Astrocyte of the hippocampus (primary cell): ENCODE measurements at regions not wholly inside any gene's neighbourhood (a gene's known extent, or its start where the extent isn't known, plus 50 kb on each side); places are given as distances from the start of the nearest gene placed in this dataset.
"Not testable (repeated sequence)": the region's sequence is repeated elsewhere in the genome, so short reads cannot be mapped to it uniquely, and the experiment has no call there.

Source experiments
- DNase-seq: peaks from one replicate; pipeline ENCODE4 v3.0.0; 2011; ENCODE audit warnings: low read depth, low spot score

DNA sequence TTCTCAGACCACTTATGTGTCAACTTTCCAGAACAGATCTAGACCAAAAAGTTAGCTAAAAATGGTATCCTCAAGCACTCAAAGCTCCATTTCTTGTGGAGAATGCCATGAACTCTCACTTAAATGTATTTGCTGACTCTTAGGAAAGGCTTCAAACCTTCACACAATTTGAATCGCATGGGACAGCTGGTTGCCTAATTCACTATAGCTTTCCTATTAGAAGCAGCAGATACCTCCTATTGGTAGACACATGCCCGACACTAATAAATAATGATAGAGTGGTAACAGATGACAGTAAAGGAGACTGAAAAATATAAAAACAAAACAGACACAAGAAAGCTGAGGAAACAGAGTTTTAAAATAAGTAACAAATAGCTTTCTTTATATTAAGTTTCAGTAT lies 818.5 kb downstream of the XPNPEP1 start:
- DNase-seq: no peak

DNA sequence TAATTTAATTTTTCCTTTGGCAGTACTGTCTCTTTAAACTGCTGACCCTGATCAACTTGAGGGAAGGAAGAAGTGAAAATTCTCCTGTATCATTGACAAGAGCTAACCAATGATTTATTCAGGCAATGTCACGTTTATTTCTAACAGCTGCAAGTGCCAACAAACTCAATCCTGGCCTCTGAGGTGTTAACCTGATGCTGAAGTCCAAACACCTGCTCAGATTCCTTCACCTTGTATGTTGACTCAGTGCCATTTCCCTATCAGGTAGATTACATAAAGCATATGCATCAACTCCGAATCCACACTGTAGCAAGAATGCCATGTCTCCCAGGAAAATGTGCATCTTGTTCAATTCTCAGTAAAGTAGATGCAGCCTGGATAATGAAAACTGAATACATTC lies 820.0 kb downstream of the XPNPEP1 start:
- DNase-seq: no peak

DNA sequence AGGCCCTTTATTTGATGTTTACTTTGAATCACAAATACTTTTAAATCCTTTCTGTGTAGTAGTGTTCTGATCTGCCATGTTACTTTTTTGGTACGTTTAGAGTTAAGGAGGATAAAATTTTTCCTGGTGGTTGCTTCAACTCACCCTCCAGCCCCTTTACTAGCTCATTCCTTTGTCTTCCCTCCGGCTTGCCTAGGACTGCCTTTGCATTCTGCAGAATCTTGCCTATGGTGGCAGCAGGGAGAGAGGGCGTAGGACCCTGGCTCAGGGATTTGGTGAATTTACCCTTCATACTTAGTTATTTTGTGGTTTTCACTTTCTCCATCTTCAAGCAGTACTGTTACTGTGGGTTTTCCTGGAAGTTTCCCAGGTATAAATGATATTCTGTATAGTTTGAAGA lies 833.5 kb downstream of the XPNPEP1 start:
- no peak for DNase-seq

DNA sequence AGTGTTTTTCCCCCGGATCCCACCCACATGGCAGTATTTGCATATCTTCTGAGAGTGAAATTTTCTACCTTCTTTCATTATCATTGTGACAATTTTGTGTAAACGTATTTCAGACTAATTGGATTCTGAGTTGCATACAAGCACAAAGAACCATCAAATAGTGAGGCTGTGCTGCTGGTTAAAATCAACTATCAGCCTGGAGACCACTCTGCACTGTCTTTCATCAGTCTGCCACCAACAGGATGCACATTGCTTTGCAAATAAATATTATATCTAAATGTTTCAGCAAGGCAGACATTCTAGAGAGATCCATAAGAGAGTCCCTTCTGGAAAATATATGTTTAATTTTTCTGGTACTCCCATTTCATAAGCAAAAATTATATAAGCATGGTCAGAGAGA lies 851.8 kb downstream of the XPNPEP1 start:
- DNase-seq: no peak

DNA sequence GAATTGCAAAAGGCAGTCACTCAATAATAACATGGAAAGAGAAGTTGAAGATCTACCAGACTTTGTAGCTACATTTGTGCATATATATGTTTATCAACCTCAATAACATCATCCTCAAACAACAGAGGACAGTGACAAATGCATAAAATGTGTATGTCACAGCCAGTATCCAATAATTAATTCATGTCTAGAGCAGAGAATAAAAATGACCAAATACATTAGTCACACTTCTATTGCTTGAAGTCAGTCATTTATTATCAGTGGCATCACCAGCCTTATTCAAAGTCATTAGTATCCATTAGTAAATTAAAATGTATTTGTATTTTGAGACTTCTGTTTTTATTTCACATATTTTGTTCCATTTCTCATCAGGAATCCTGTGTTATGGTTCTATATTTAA lies 852.8 kb downstream of the XPNPEP1 start:
- no peak for DNase-seq

DNA sequence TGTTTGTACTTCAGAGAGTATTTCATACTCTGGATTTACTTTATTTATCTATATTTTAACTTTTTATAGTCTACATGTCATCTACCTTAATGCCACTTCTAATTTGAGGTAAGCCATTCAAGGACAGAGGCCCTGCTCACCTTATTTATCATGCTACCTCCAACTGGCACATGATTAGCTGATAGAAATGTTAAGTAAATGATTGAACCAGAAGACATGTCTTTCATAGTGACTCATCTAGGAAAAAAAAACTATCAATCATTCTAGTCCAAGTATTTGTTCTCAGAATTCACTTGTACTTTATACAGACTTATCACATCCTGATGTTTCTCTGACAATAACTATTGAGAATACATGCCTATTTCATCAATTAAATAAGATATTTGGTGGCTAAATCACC lies 856.3 kb downstream of the XPNPEP1 start:
- no peak for DNase-seq

DNA sequence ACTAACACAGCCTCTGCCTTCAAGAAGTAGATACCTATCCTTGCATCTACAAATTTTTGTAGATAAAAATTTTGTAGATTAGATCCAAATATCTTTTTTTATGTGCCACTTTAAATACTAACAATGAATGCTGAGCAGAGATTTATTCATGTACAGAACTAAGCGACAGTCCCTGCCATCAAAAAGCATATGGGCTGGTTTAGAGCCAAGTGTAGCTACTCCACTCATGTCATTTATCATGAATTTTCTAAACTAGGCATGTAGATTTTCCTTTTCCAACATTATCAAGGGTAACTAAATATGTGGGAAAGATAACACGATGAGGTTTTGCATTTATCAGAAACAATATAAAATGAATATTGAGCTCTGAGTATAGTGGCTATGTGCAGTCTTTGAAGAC lies 857.5 kb downstream of the XPNPEP1 start:
- DNase-seq: no peak

DNA sequence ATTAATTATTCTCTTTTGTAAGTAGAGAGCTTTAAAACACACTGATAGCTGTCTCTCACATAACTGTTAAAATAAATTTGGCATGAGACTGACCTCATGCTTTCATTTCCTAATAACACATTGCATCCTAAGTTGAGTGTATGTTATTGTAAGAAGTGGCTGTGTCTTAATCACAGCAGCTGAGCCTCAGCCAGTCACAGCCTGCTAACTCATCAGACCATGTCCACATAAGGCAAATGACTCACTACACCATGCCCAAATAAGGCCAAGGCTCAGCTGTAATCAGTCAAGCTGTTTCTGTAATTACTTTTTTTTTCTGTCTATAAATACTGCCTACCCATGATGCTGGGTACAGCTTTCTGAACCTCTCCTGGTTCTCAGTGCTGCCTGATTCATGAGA lies 860.9 kb downstream of the XPNPEP1 start:
- DNase-seq: peak; percentile 2

DNA sequence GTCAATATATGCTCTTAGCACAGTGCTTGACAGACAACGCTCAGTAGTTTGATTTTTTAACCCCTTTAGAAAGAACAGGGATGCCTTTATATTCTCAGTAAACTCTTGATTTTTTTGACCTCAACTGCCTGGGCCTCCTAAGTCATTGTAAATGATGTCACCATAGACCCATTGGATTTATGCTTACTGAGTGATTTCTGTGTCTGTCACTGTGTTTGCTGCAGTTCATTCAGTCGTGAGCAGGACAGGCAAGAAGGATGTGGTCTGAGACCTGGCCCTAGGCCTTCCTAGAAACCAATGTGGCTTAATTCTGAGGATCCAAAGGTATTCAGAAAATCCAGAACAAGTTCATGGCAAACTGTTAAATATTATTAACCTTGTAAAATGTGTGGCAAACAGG lies 868.1 kb downstream of the XPNPEP1 start:
- no peak for DNase-seq

DNA sequence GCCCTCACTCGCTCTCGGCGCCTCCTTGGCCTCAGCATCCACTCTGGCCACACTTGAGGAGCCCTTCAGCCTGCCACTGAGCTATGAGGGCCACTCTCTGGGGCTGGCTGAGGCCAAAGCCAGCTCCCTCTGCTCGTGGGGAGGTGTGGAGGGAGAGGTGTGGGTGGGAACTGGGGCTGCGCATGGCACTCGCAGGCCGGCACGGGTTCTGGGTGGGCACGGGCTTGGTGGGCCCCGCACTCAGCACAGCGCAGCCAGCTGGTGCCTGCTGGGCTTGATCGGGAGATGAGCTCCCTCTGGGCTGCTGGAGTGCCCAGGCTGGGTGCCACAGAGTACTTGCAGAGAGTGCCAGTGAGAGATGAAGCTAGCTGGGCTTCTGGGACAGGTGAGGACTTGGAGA lies 875.5 kb downstream of the XPNPEP1 start:
- no peak for DNase-seq

DNA sequence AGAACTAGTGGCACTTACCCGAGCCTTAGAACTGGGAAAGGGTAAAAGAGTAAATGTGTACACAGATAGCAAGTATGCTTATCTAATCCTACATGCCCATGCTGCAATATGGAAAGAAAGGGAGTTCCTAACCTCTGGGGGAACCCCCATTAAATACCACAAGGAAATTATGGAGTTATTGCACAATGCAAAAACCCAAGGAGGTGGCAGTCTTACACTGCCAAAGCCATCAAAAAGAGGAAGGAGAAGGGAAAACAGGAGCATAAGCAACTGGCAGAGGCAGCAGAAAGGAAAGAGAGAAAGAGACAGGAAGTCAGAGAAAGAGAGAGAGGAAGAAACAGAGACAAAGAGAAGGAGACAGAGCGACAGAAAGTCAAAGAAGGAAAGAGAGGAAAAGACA lies 876.9 kb downstream of the XPNPEP1 start:
- DNase-seq: not testable (repeated sequence)

DNA sequence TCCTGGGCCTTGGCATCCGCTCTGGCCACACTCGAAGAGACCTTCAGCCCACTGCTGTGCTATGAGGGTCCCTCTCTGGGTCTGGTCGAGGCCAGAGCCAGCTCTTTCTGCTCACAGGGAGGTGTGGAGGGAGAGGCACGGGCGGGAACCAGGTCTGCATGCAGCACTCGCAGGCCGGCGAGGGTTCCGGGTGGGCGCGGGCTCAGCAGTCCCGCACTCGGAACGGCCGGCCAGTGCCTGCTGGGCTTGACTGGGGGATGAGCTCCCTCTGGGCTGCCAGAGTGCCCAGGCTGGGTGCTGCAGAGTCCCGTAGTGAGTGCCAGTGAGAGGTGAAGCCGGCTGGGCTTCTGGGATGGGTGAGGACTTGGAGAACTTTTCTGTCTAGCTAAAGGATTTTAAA lies 882.7 kb downstream of the XPNPEP1 start:
- DNase-seq: no peak

DNA sequence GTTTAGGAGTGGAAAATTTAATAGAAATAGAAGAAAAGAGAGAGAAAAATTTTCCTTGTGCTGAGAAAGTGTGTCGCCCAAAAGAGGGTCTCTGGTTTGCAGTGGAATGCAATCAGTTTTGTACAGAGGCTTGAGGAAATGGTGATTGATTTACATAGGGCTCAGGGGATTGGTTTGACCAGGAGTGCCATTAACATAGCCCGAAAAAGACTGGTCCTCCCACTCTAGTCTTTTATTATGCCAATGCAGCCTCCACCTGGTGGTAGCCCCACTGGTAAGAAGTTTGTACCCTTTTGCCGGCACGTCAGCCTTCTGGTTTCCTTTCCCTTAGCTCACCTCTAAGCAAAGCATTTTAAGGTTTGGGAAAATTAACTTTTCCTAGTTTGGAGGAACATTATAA lies 885.3 kb downstream of the XPNPEP1 start:
- DNase-seq: no peak

DNA sequence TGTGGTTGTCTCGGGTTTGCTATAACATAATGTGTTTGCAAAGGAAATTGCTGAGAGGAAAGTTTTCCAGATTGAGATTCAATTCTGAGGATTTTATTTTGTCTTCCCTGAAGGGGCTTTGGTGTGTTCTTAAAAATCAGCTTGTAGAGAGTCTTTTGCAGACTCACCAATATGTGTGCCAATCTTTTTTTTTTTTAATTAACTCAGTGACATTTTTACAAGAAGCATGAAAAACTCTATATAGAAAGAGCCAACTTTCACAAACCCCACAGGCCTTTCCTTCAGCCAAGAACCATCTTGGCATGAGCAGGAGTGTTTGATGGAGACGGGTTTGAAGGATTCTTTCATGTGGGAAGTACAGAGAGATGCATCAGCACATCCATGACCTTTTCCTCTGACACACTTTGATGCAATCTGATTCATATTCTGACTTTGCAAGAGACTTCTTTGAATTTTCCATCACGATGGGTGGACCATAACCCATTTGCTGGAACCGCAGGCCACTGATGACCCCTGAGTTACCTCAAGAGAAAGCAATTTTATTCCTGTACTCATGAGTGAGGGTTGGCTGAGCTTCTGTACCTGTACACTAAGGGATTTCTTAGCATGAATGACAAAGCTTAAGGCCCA lies 892.6 kb downstream of the XPNPEP1 start:
- DNase-seq: no peak

DNA sequence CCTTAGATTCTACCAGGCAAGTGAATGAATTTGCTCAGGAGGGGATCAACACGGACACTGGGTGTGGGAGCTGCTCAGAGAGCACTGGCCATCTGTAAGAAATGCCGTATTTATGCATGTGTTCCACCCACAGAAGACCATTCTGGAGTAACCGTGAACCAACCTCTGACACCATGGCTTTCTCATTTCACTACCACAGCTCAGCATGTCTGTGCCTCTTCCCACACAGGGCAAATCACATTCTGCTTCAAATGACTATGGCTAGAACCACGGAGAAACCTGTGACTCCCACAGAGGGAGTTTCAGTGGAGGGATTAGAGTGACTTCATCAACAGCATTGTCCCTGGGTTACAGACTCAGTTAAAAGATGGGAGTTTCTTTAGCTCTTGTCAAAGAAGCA lies 893.4 kb downstream of the XPNPEP1 start:
- no peak for DNase-seq

DNA sequence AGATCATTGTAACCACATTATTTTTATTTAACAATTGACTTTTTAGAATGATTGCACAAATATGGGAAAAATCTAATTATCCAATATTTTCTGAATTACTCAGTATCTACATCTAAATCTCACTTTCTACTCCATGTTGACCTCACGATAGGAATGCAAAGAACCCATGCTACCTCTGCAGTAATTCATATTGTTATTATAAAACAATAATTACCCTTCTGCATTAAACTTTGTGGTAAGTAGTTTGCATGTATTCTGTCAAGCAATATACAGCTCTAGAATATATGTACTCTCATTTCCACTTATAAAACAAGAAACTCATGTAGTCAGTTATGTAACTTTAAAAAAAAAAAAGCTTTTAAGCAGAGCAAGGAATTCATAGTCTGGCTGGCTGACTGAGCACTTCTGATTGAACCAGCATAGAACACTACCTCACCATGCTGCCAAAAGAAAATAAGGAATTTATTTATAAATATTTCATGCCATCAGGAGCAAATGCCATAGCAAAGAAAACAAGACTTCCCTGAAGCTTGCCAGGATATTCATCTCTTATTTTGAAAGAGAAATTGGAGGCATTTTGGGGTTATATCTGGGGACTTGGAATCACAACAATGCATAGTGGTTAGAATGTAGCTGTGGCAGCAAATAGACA lies 895.7 kb downstream of the XPNPEP1 start:
- peak; percentile 0 for DNase-seq

DNA sequence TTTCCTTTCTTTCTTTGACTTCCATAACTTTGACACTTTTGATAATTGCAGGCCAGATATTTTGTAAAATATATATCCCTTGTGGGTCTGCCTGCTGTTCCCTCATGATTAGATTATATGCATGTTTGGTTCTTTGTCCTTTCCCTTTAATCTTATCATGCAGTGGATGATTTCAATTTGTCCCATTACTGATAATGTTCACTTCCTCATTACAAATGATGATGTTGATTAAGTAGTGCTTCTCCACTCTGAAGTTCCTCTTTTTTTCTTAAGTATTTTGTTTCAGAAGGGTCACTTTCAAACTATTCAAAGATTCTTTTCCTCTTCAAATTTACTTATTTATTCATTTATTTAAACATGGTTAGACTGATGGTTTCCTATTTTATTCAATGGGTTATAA lies 898.1 kb downstream of the XPNPEP1 start:
- DNase-seq: no peak

DNA sequence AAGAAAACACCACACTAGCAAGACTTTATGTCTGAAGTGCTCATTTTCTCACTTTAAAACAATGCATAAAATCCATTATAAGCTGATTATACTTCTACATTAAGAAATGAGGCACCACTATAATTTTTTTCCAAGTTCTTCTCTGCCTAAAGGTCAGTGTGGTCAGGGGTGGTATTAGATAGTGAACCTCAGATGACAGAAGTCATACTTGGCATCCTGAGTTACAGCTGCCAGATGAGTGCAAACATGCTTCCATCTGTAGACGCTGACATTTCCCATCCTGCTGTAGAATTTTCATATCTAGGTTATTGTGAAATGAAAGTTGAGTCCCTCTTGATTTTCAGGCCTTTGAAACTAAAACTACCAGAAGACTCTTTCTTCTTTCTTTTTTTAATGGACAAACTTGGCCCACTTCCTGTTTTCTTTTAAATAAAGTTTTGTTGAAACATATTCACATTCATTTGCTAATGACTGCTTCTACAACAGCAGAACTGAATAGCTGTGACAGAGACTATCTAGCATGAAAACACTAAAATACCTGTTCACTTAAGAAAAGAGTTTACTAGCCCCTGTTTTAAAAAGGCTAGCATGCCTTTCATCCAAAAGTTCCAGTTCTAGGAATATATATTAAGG lies 900.8 kb downstream of the XPNPEP1 start:
- no peak for DNase-seq

DNA sequence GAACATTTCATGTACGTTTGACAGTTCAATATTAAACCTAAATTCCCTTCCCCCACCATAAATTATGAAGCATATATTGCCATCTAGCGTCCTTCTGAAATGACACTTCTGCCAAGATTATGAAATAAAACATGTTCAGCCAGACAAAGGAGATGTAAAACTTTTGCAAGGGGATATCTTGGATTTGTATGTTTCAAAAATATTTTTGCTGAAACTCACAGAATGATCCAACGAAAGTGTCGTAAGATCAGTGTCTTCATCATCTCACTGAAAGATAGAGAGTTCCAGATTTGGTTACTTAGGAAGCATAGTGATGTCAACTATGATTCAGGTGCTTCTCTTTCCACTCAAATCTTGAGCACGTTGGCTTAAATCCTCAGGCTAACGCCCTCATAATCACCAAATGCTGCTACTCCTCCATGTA lies 904.3 kb downstream of the XPNPEP1 start:
- no peak for DNase-seq

DNA sequence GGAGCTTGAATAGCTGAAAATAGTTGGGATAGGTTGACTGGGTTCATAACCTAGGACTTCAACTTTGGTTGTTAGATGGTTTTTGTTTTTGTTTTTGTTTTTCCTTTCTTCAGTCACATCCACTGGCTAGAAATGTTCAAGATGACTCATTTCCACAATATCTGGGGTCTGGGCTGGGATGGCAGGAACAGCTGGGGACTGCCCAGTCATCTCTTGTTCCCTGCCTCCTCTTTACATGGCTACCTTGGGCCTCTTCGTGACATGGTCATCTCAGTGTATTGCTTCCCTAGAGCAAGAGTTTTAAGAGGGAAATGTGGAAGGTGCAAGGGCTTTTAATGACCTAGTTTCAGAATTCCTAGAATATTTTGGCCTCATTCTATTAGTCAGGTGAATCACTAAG lies 915.8 kb downstream of the XPNPEP1 start:
- no peak for DNase-seq

DNA sequence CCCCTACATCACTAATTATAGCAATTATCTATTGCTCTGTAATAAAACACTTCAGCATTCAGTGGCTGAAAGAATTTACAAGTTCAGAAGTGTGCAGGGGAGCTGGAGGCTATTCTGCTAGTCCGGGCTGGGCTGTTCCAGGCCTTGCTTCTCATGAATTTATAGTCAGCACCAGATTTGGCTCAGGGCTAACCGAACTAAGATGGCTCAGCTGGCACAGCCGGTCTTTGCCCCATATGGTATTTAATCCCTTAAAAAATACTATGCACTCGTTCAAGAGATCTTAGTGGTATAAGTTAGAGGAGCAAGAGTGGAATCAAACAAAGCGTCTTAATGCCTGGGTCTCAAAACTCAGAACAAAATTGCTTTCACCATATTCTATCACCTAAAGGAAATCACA lies 932.9 kb downstream of the XPNPEP1 start:
- DNase-seq: no peak

DNA sequence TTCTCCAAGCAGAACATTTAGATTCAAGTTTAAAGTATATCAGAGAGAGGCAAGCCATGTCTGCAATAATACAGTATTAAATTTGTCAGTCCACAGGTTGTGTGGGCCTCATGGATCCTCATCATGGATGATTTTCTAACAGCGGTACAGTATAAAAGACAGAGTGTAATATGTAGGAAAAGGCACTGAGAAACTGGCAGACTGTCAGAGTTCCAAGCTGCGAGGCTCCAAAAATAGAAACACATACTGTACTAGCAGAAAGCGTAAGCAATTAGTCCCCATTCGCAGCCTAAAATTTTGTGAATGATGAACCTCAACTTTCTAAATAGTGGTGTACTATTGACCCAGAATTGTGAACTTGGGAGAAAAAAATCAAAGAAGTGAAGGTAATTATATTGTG lies 933.3 kb downstream of the XPNPEP1 start:
- DNase-seq: no peak

DNA sequence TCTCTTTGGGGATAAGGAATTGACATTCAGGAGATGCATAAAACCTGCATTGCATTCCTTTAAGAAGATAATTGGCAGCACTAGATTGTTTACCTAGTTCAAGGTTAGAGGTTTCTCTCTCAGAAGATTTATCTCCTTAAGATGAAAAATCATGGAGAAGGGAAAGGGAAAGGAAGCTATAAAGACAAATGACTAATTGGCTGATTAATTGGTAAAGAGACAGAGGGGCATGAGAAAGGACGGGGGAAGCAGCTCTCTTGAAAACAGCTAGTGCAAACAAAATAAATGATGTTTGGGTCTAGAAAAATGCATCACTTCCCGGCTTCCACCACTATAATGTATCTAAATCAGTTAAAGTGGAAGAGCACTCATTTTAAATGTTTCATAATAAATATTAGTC lies 941.2 kb downstream of the XPNPEP1 start:
- no peak for DNase-seq
